GM12875 (cell line): ENCODE measurements at regions not wholly inside any gene's neighbourhood (a gene's known extent, or its start where the extent isn't known, plus 50 kb on each side); places are given as distances from the start of the nearest gene placed in this dataset.

ENCODE experiments used
- H3K4me3 ChIP-seq: one replicate; pipeline ENCODE4 v1.5.1; 2011; ENCODE audit warnings: low read depth, low read length, control low read depth
- CTCF ChIP-seq: IDR thresholded peaks from 2 replicates; pipeline ENCODE4 v1.5.1; 2011; ENCODE audit warnings: low read depth, mild to moderate bottlenecking, control low read depth, inconsistent platforms, low read length, moderate library complexity, borderline replicate concordance; ENCODE audit not compliant: insufficient read depth

GRCh38 chr17:34125921-34126320 lies 129.2 kb upstream of the CCL2 start:
- no peak for TF ChIP-seq CTCF
- no peak overlapping the region for H3K4me3 ChIP-seq

- TF ChIP-seq CTCF: no peak
- no peak overlapping the region for H3K4me3 ChIP-seq
These were observed 128.6 kb upstream of the CCL2 start for GRCh38 chr17:34126496-34126895.

GRCh38 chr17:34126965-34127364 lies 128.1 kb upstream of the CCL2 start:
- no peak for TF ChIP-seq CTCF
- no peak overlapping the region for H3K4me3 ChIP-seq

GRCh38 chr17:34130544-34130943 lies 124.5 kb upstream of the CCL2 start:
- no peak for TF ChIP-seq CTCF

GRCh38 chr17:34131386-34131785 lies 123.7 kb upstream of the CCL2 start:
- no peak for TF ChIP-seq CTCF
- H3K4me3 ChIP-seq: no peak overlapping the region

More at GRCh38 chr17:34130544-34130943, 124.5 kb upstream of the CCL2 start:
- no peak overlapping the region for H3K4me3 ChIP-seq

GRCh38 chr17:34133350-34133749 lies 121.7 kb upstream of the CCL2 start:
- H3K4me3 ChIP-seq: no peak overlapping the region
- TF ChIP-seq CTCF: no peak

- TF ChIP-seq CTCF: no peak
- no peak overlapping the region for H3K4me3 ChIP-seq
These were observed 119.2 kb upstream of the CCL2 start for GRCh38 chr17:34135841-34136240.
